KMS-11 (cell line): ENCODE measurements at regions not wholly inside any gene's neighbourhood (a gene's known extent, or its start where the extent isn't known, plus 50 kb on each side); places are given as distances from the start of the nearest gene placed in this dataset.

Source experiments
- H2AFZ ChIP-seq: fragments of 200-600 bp; sonication (generic); 2 replicates; pipeline ENCODE4 v1.6.1; 2016; ENCODE audit warnings: antibody characterized with exemption, mixed run types, low read depth
- H3K27ac ChIP-seq: fragments of 200-600 bp; sonication (generic); 2 replicates; pipeline ENCODE4 v1.6.1; 2016; ENCODE audit warnings: mild to moderate bottlenecking, mixed run types
- H3K27me3 ChIP-seq: fragments of 200-600 bp; sonication (generic); 2 replicates; pipeline ENCODE4 v1.6.1; 2017; ENCODE audit warnings: mild to moderate bottlenecking, low read depth, mixed run types, moderate library complexity; ENCODE audit not compliant: insufficient read depth
- H3K36me3 ChIP-seq: fragments of 200-600 bp; sonication (generic); 2 replicates; pipeline ENCODE4 v1.6.1; 2017; ENCODE audit warnings: mild to moderate bottlenecking, mixed run types; ENCODE audit not compliant: insufficient read depth
- H3K4me1 ChIP-seq: fragments of 200-600 bp; sonication (generic); 2 replicates; pipeline ENCODE4 v1.6.1; 2016; ENCODE audit warnings: mild to moderate bottlenecking, low read depth, mixed run types; ENCODE audit not compliant: poor library complexity, severe bottlenecking
- H3K4me2 ChIP-seq: fragments of 200-600 bp; sonication (generic); 2 replicates; pipeline ENCODE4 v1.7.0; 2016; ENCODE audit warnings: mild to moderate bottlenecking, mixed run types
- H3K4me3 ChIP-seq: fragments of 200-600 bp; sonication (generic); IDR thresholded peaks from 2 replicates; pipeline ENCODE4 v1.6.1; 2017; ENCODE audit warnings: low read depth, low read length, mixed read lengths; ENCODE audit not compliant: insufficient read depth
- H3K79me2 ChIP-seq: fragments of 200-600 bp; sonication (generic); 2 replicates; pipeline ENCODE4 v1.6.1; 2016; ENCODE audit warnings: low read depth, mixed run types; ENCODE audit not compliant: insufficient read depth
- H3K9ac ChIP-seq: fragments of 200-600 bp; sonication (generic); 2 replicates; pipeline ENCODE4 v1.6.1; 2016; ENCODE audit warnings: mild to moderate bottlenecking, mixed run types
- H4K20me1 ChIP-seq: fragments of 200-600 bp; sonication (generic); 2 replicates; pipeline ENCODE4 v1.6.1; 2016; ENCODE audit warnings: mild to moderate bottlenecking, mixed run types; ENCODE audit not compliant: insufficient read depth
- CTCF ChIP-seq: fragments of 200-600 bp; sonication (generic); conservative IDR thresholded peaks from 2 replicates; pipeline ENCODE4 v1.6.1; 2017; ENCODE audit warnings: low read depth, mild to moderate bottlenecking, antibody characterized with exemption, low read length, moderate library complexity, mixed read lengths

GRCh38 chr12:105920161-105920684, 218.5 kb downstream of the NUAK1 start:
- no peak overlapping the region for H3K27ac ChIP-seq
- H3K79me2 ChIP-seq: no peaks in the 10 kb centered on the region
- TF ChIP-seq CTCF: no peak

GRCh38 chr12:105921055-105921454, 217.7 kb downstream of the NUAK1 start:
- Histone ChIP-seq H3K4me2 (no peak overlapping the region), H3K36me3 (no peaks in the 10 kb centered on the region), H2AFZ (no peak overlapping the region), H4K20me1 (no peaks in the 10 kb centered on the region), H3K27me3 (no peaks in the 10 kb centered on the region), H3K4me3 (no peak overlapping the region), H3K9ac (no peak overlapping the region), H3K4me1 (no peaks in the 10 kb centered on the region), H3K79me2 (no peaks in the 10 kb centered on the region), H3K27ac (no peak overlapping the region)
- no peak for TF ChIP-seq CTCF

More at GRCh38 chr12:105920161-105920684, 218.5 kb downstream of the NUAK1 start:
- H3K36me3 ChIP-seq: no peaks in the 10 kb centered on the region
- no peaks in the 10 kb centered on the region for H3K4me1 ChIP-seq
- no peak overlapping the region for H3K4me2 ChIP-seq
- H3K27me3 ChIP-seq: no peaks in the 10 kb centered on the region
- no peak overlapping the region for H3K4me3 ChIP-seq
- no peak overlapping the region for H2AFZ ChIP-seq
- no peak overlapping the region for H3K9ac ChIP-seq
- H4K20me1 ChIP-seq: no peaks in the 10 kb centered on the region

GRCh38 chr12:105921872-105922669, 216.7 kb downstream of the NUAK1 start:
- TF ChIP-seq CTCF: no peak
- Histone ChIP-seq H4K20me1 (no peaks in the 10 kb centered on the region), H3K4me1 (no peaks in the 10 kb centered on the region)

GRCh38 chr12:105922670-105923102, 216.1 kb downstream of the NUAK1 start:
- Histone ChIP-seq H2AFZ (no peak overlapping the region), H3K36me3 (no peaks in the 10 kb centered on the region), H3K27ac (no peak overlapping the region), H3K27me3 (no peaks in the 10 kb centered on the region), H3K4me1 (no peaks in the 10 kb centered on the region), H3K79me2 (no peaks in the 10 kb centered on the region), H4K20me1 (no peaks in the 10 kb centered on the region), H3K4me2 (no peak overlapping the region), H3K9ac (no peak overlapping the region), H3K4me3 (no peak overlapping the region)
- no peak for TF ChIP-seq CTCF

More at GRCh38 chr12:105921872-105922669, 216.7 kb downstream of the NUAK1 start:
- Histone ChIP-seq H3K79me2 (no peaks in the 10 kb centered on the region), H3K9ac (no peak overlapping the region), H3K27ac (no peak overlapping the region), H3K4me2 (no peak overlapping the region), H3K27me3 (no peaks in the 10 kb centered on the region), H3K4me3 (no peak overlapping the region), H2AFZ (no peak overlapping the region), H3K36me3 (no peaks in the 10 kb centered on the region)
